GM12892 (cell line): ENCODE measurements at regions not wholly inside any gene's neighbourhood (a gene's known extent, or its start where the extent isn't known, plus 50 kb on each side); places are given as distances from the start of the nearest gene placed in this dataset.

Source experiments
- POLR2A ChIP-seq: IDR thresholded peaks from 2 replicates; pipeline ENCODE4 v1.6.1; 2011; ENCODE audit warnings: low read depth, low read length, control low read depth
- POLR2AphosphoS5 ChIP-seq: IDR thresholded peaks from 2 replicates; pipeline ENCODE4 v1.6.1; 2011; ENCODE audit warnings: low read depth, low read length, control low read depth

DNA sequence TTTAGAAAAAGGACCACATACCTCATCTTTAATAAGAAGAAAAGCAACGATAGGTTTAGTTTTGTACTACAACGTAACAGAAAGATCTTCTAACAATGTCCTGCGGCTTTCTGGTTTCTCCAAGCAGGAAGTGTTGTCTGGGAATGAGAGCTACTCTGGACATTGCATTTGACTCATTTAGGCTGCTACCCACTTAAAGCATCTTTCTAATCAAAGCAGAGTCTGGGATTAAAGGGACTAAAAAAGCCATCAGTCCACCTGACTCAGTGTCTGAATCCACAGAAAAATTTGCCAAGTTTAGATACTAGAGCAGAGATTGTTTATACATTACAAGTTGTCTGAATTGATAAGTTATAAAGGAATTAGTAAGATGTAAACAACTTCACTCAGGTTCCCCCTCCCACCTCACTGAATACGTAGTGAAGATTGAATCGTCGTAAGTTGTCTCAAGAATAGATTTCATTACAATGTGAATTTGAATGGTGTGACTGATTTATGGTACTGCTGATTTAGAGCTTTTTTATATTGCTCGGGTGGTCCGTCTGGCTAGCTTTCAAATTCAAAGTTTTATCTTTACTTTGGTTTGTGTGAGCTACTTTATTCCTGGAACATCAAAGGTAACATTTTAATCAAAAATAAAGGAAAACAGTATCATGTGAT lies 70.2 kb upstream of the SMIM21 start:
- TF ChIP-seq POLR2A, result no peak
- no peak for TF ChIP-seq POLR2AphosphoS5
